Psoas muscle (tissue), 7 donors: ENCODE measurements at regions not wholly inside any gene's neighbourhood (a gene's known extent, or its start where the extent isn't known, plus 50 kb on each side); places are given as distances from the start of the nearest gene placed in this dataset.

Source experiments
- ATAC-seq, 4 donors: fragments of 200-7000 bp; cut with Tn5 transposase; one replicate each; pipeline ENCODE4 v1.9.1; 2020; ENCODE audit warnings: moderate library complexity in 3 of 4, mild to moderate bottlenecking in 2 of 4
- DNase-seq, 2 donors: peaks; one replicate each; pipeline ENCODE4 v3.0.0-alpha.2; 2020
- H3K27ac ChIP-seq: fragments of 200-600 bp; one replicate; pipeline ENCODE4 v1.8.0; 2022
- H3K27me3 ChIP-seq, 3 donors: fragments of 200-600 bp in 1 of 3; one replicate each; pipeline versions ENCODE4 v1.6.1 to v1.8.0; 2013 to 2022; ENCODE audit warnings: low read length in 2 of 3, mild to moderate bottlenecking in 2 of 3, moderate library complexity in 1 of 3; ENCODE audit not compliant: insufficient read depth in 3 of 3
- H3K36me3 ChIP-seq, 2 donors: fragments of 200-600 bp in 1 of 2; one replicate each; pipeline versions ENCODE4 v1.6.1 to v1.8.0; 2013 to 2022; ENCODE audit warnings: low read depth in 1 of 2, mild to moderate bottlenecking in 1 of 2, moderate library complexity in 1 of 2; ENCODE audit not compliant: insufficient read depth in 1 of 2
- H3K4me1 ChIP-seq: fragments of 200-600 bp; one replicate; pipeline ENCODE4 v1.8.0; 2022
- H3K4me3 ChIP-seq: fragments of 200-600 bp; one replicate; pipeline ENCODE4 v1.8.0; 2022; ENCODE audit warnings: mild to moderate bottlenecking
- H3K9me3 ChIP-seq: fragments of 200-600 bp; one replicate; pipeline ENCODE4 v1.8.0; 2022
- CTCF ChIP-seq: fragments of 200-600 bp; IDR thresholded peaks from one replicate; pipeline ENCODE4 v1.8.0; 2022; ENCODE audit warnings: antibody characterized with exemption
- WGBS, 3 donors: extraction: QIAGEN DNeasy Blood & Tissue Kit; methylation state at CpG; one replicate each; pipeline versions ENCODE4 v1.1.6 to v1.1.7; 2013; 5-methylcytosine and 5-hydroxymethylcytosine counted together
- intact Hi-C, 2 donors: fragments of 100-400 bp; cut with DNase I; formaldehyde crosslinking; loops; one replicate each; pipeline versions ENCODE4 v1.11.0 to v1.14.2; 2022
- donor health status: healthy with polysubstance abuse.
- donor health status: DM: no; HTN: no; CAD: no; lungs with moderate emphysema.
- donor health status: Bipolar disorder and iron deficiency.
- donor health status: healthy.
- donor health status: DM: yes; HTN: yes; CAD: no.
- donor health status: DM: no; HTN: no; CAD: no.
- donor health status: DM: yes; HTN: yes; CAD: no.

- no peak for TF ChIP-seq CTCF
- intact Hi-C loops = no loop called here
Observed at GRCh38 chr9:7265181-7265580, 507.4 kb downstream of the KDM4C start.

GRCh38 chr9:7259544-7260241 is 501.9 kb downstream of the KDM4C start:
- DNase-seq (no peak), ATAC-seq (no peak)
- no peak overlapping the region for H3K27ac ChIP-seq
- H3K4me1 ChIP-seq = no peaks in the 10 kb centered on the region
- no peaks in the 10 kb centered on the region for H3K9me3 ChIP-seq
- H3K36me3 ChIP-seq = no peaks in the 10 kb centered on the region
- intact Hi-C loops = no loop called here
- no peak overlapping the region for H3K4me3 ChIP-seq
- H3K27me3 ChIP-seq = peaks cover 0 to 3% (median 0%) of the 10 kb centered on the region in 3 donors
- no peak for TF ChIP-seq CTCF
- WGBS, 3 donors = 83 to 92% (median 88%) methylated on average over 6 of the region's 6 CpGs

More at GRCh38 chr9:7265181-7265580, 507.4 kb downstream of the KDM4C start:
- Histone ChIP-seq H3K4me1 (no peaks in the 10 kb centered on the region), H3K9me3 (no peaks in the 10 kb centered on the region), H3K27me3 (peaks cover 0 to 3% (median 0%) of the 10 kb centered on the region in 3 donors), H3K36me3 (no peaks in the 10 kb centered on the region), H3K4me3 (no peak overlapping the region), H3K27ac (no peak overlapping the region)
- ATAC-seq = no peak
- no peak for DNase-seq

- no peak overlapping the region for H3K4me3 ChIP-seq
- peaks cover 0 to 3% (median 0%) of the 10 kb centered on the region in 3 donors for H3K27me3 ChIP-seq
- 72 to 82% (median 77%) methylated on average over 3 of the region's 3 CpGs for WGBS, 3 donors
- intact Hi-C loops = no loop called here
- ATAC-seq (no peak), DNase-seq (no peak)
- H3K9me3 ChIP-seq = no peaks in the 10 kb centered on the region
- no peak overlapping the region for H3K27ac ChIP-seq
- H3K4me1 ChIP-seq = no peaks in the 10 kb centered on the region
- no peak for TF ChIP-seq CTCF
- no peaks in the 10 kb centered on the region for H3K36me3 ChIP-seq
Observed at GRCh38 chr9:7258688-7259396, 501.1 kb downstream of the KDM4C start.

GRCh38 chr9:7246917-7247522 is 489.2 kb downstream of the KDM4C start:
- whole genome bisulfite sequencing, 3 donors = 58 to 82% (median 65%) methylated on average over 3 of the region's 3 CpGs
- intact Hi-C loops = no loop called here

More at GRCh38 chr9:7246917-7247522, 489.2 kb downstream of the KDM4C start:
- ATAC-seq (peak in 3 of 4 donors; percentile 44 to 71 (median 58)), DNase-seq (no peak)
- Histone ChIP-seq H3K27me3 (no peaks in the 10 kb centered on the region), H3K36me3 (no peaks in the 10 kb centered on the region), H3K4me3 (no peak overlapping the region), H3K4me1 (no peaks in the 10 kb centered on the region), H3K27ac (no peak overlapping the region), H3K9me3 (no peaks in the 10 kb centered on the region)
- TF ChIP-seq CTCF = no peak
